Lower leg skin (tissue), 3 donors: ENCODE measurements at regions not wholly inside any gene's neighbourhood (a gene's known extent, or its start where the extent isn't known, plus 50 kb on each side); places are given as distances from the start of the nearest gene placed in this dataset.

Experiments used
- POLR2A ChIP-seq, 2 donors: fragments of 450-650 bp; IDR thresholded peaks; one replicate each; pipeline ENCODE4 v1.6.1; 2016 to 2017; ENCODE audit warnings: antibody characterized with exemption in 2 of 2, mild to moderate bottlenecking in 1 of 2, moderate library complexity in 1 of 2
- TF ChIP-seq, protein P1 (sequence below), 3 donors: fragments of 450-650 bp; IDR thresholded peaks; one replicate each; pipeline ENCODE4 v1.5.1; 2016; ENCODE audit warnings: antibody characterized with exemption in 3 of 3, mild to moderate bottlenecking in 3 of 3, moderate library complexity in 2 of 3

DNA sequence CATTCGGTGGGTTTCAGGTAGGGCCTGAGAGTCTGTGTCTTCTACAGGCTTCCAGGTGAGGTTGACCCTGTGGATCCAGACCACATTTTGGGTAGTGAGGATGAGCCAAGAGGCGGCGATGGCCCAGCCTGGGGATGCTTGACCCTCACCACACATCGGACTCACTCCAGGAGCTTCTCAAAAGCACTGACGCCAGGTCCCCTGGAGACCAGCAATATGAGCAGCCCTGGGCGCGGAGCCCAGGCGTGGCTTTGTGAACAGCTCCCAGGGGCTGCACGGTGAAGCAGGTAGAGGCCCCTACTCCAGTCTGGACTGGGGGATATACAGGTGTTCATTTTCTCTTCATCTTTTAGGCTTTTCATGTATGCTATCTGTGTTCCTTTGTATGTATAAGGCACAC lies 139.7 kb upstream of the PCBD1 start:
- TF ChIP-seq, protein P1, sequence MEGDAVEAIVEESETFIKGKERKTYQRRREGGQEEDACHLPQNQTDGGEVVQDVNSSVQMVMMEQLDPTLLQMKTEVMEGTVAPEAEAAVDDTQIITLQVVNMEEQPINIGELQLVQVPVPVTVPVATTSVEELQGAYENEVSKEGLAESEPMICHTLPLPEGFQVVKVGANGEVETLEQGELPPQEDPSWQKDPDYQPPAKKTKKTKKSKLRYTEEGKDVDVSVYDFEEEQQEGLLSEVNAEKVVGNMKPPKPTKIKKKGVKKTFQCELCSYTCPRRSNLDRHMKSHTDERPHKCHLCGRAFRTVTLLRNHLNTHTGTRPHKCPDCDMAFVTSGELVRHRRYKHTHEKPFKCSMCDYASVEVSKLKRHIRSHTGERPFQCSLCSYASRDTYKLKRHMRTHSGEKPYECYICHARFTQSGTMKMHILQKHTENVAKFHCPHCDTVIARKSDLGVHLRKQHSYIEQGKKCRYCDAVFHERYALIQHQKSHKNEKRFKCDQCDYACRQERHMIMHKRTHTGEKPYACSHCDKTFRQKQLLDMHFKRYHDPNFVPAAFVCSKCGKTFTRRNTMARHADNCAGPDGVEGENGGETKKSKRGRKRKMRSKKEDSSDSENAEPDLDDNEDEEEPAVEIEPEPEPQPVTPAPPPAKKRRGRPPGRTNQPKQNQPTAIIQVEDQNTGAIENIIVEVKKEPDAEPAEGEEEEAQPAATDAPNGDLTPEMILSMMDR (IDR thresholded peaks at IDR 0.05), result no peak
- TF ChIP-seq POLR2A (IDR thresholded peaks at IDR 0.05), result no peak
